Upper lobe of right lung (tissue), 1 donor: ENCODE measurements at regions not wholly inside any gene's neighbourhood (a gene's known extent, or its start where the extent isn't known, plus 50 kb on each side); places are given as distances from the start of the nearest gene placed in this dataset.
"Not testable (repeated sequence)": the region's sequence is repeated elsewhere in the genome, so short reads cannot be mapped to it uniquely, and the experiment has no call there.

Source experiments
- ATAC-seq: fragments of 200-7000 bp; cut with Tn5 transposase; one replicate; pipeline ENCODE4 v1.9.1; 2020; ENCODE audit warnings: mild to moderate bottlenecking, moderate library complexity
- DNase-seq: peaks from one replicate; pipeline ENCODE4 v3.0.0-alpha.2; 2020
- H3K27ac ChIP-seq: fragments of 200-600 bp; one replicate; pipeline ENCODE4 v1.8.0; 2022
- H3K27me3 ChIP-seq: fragments of 200-600 bp; one replicate; pipeline ENCODE4 v1.8.0; 2022; ENCODE audit warnings: mild to moderate bottlenecking
- H3K36me3 ChIP-seq: fragments of 200-600 bp; one replicate; pipeline ENCODE4 v1.8.0; 2022
- H3K4me1 ChIP-seq: fragments of 200-600 bp; one replicate; pipeline ENCODE4 v1.8.0; 2022
- H3K4me3 ChIP-seq: fragments of 200-600 bp; one replicate; pipeline ENCODE4 v1.8.0; 2022; ENCODE audit warnings: mild to moderate bottlenecking
- H3K9me3 ChIP-seq: fragments of 200-600 bp; one replicate; pipeline ENCODE4 v1.8.0; 2022
- CTCF ChIP-seq: fragments of 200-600 bp; IDR thresholded peaks from one replicate; pipeline ENCODE4 v1.8.0; 2022; ENCODE audit warnings: antibody characterized with exemption
- intact Hi-C: fragments of 100-400 bp; cut with DNase I; formaldehyde crosslinking; loops from one replicate; pipeline ENCODE4 v1.11.0; 2022
- donor health status: DM: no; HTN: yes; CAD: no; lungs with severe emphysema.

- TF ChIP-seq CTCF: no peak
- Histone ChIP-seq H3K36me3 (no peaks in the 10 kb centered on the region), H3K27me3 (no peaks in the 10 kb centered on the region), H3K27ac (no peak overlapping the region), H3K9me3 (no peaks in the 10 kb centered on the region), H3K4me1 (no peaks in the 10 kb centered on the region), H3K4me3 (no peak overlapping the region)
- intact Hi-C loops: no loop called here
- DNase-seq: no peak
- no peak for ATAC-seq
These were observed 127.9 kb upstream of the TOP1 start for GRCh38 chr20:40900666-40901215.

- no peaks in the 10 kb centered on the region for H3K9me3 ChIP-seq
- no peak overlapping the region for H3K4me3 ChIP-seq
- TF ChIP-seq CTCF: no peak
- DNase-seq (no peak), ATAC-seq (no peak)
- H3K27ac ChIP-seq: no peak overlapping the region
- intact Hi-C loops: no loop called here
- H3K36me3 ChIP-seq: no peaks in the 10 kb centered on the region
- no peaks in the 10 kb centered on the region for H3K4me1 ChIP-seq
- no peaks in the 10 kb centered on the region for H3K27me3 ChIP-seq
These were observed 126.0 kb upstream of the TOP1 start for GRCh38 chr20:40902661-40903060.

- H3K27ac ChIP-seq: no peak overlapping the region
- no peaks in the 10 kb centered on the region for H3K4me1 ChIP-seq
- intact Hi-C loops: no loop called here
- no peak overlapping the region for H3K4me3 ChIP-seq
- H3K36me3 ChIP-seq: no peaks in the 10 kb centered on the region
- no peaks in the 10 kb centered on the region for H3K9me3 ChIP-seq
- no peak for TF ChIP-seq CTCF
- no peaks in the 10 kb centered on the region for H3K27me3 ChIP-seq
- ATAC-seq (no peak), DNase-seq (no peak)
These were observed 120.3 kb upstream of the TOP1 start for GRCh38 chr20:40908309-40908708.

GRCh38 chr20:40909489-40909888, 119.1 kb upstream of the TOP1 start:
- H3K4me3 ChIP-seq, intact Hi-C loops, ATAC-seq, H3K27me3 ChIP-seq, H3K4me1 ChIP-seq, H3K27ac ChIP-seq, DNase-seq, H3K36me3 ChIP-seq, H3K9me3 ChIP-seq: not testable (repeated sequence)

GRCh38 chr20:40910436-40910835, 118.2 kb upstream of the TOP1 start:
- H3K27me3 ChIP-seq, H3K27ac ChIP-seq, H3K9me3 ChIP-seq, ATAC-seq, DNase-seq, H3K36me3 ChIP-seq, H3K4me1 ChIP-seq, intact Hi-C loops, H3K4me3 ChIP-seq: not testable (repeated sequence)

- H3K4me3 ChIP-seq, H3K36me3 ChIP-seq, H3K27ac ChIP-seq, H3K9me3 ChIP-seq, intact Hi-C loops, H3K4me1 ChIP-seq, DNase-seq, ATAC-seq, H3K27me3 ChIP-seq: not testable (repeated sequence)
These were observed 117.5 kb upstream of the TOP1 start for GRCh38 chr20:40911152-40911551.

- TF ChIP-seq CTCF: no peak
- Histone ChIP-seq H3K27me3 (no peaks in the 10 kb centered on the region), H3K4me1 (no peaks in the 10 kb centered on the region), H3K27ac (no peak overlapping the region), H3K36me3 (no peaks in the 10 kb centered on the region), H3K4me3 (no peak overlapping the region), H3K9me3 (no peaks in the 10 kb centered on the region)
- intact Hi-C loops: no loop called here
- DNase-seq: no peak
- ATAC-seq: no peak
These were observed 115.1 kb upstream of the TOP1 start for GRCh38 chr20:40913224-40914185.
